Stomach smooth muscle (tissue), 2 donors: ENCODE measurements at regions not wholly inside any gene's neighbourhood (a gene's known extent, or its start where the extent isn't known, plus 50 kb on each side); places are given as distances from the start of the nearest gene placed in this dataset.

Experiments used
- H3K27ac ChIP-seq: one replicate; pipeline ENCODE4 v1.7.0; 2013; ENCODE audit warnings: mild to moderate bottlenecking, low read length, inconsistent platforms
- H3K27me3 ChIP-seq, 2 donors: one replicate each; pipeline ENCODE4 v1.7.0; 2013; ENCODE audit warnings: low read length in 2 of 2; ENCODE audit not compliant: insufficient read depth in 2 of 2, control insufficient read depth in 1 of 2
- H3K36me3 ChIP-seq, 2 donors: one replicate each; pipeline ENCODE4 v1.7.0; 2013; ENCODE audit warnings: low read length in 2 of 2; ENCODE audit not compliant: control insufficient read depth in 2 of 2, insufficient read depth in 2 of 2
- H3K4me1 ChIP-seq: one replicate; pipeline ENCODE4 v1.7.0; 2013; ENCODE audit warnings: low read length; ENCODE audit not compliant: control insufficient read depth, insufficient read depth
- H3K4me3 ChIP-seq, 2 donors: one replicate each; pipeline ENCODE4 v1.7.0; 2013; ENCODE audit warnings: low read length in 2 of 2
- H3K9ac ChIP-seq, 2 donors: one replicate each; pipeline ENCODE4 v1.7.0; 2013; ENCODE audit warnings: low read length in 2 of 2, mild to moderate bottlenecking in 1 of 2
- H3K9me3 ChIP-seq, 2 donors: one replicate each; pipeline ENCODE4 v1.7.0; 2013; ENCODE audit warnings: low read length in 2 of 2; ENCODE audit not compliant: control insufficient read depth in 2 of 2
- donor health status: healthy.
- donor health status: Pancreatic carcinoma.

DNA sequence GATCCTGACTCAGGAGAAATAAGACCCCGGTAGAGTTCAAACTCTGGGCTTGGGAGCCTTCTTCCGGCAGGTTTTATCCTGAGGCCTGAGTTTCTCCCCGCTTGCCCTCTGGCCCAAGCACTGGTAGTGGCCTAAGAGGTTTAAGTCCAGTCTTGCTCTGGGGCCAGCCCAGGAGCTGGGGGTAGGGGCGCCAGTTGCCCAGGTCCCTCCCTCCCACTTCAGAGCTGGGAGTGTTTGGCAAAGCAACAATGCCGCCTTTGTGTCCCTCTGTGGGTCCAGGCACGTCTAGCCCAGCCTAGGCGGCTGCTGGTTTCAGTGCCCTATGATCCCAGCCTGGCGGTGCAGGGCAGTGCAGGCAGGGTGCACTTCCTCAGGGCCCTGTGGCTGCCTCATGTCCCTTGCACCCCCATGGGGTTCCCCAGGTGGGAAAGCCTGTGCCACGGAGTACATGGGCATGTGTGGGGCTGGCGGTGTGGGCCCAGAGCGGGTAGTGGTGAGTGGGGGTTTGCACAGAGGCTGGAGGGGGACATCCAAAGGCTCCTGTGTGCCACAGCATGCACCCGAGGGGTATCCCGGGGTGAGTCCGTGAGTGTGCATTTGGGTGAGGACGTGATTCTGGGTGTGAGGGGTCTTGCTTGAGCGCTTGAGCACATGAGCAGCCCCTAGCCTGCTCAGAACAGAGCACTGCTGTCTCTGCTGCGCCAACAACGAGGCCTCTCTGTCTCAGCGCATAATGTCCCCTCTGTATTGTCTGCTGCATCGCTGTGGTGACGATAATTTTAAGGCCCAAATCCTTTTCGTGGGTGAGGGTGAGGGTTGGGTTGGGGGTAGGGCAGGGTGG, 61.7 kb upstream of the PSD2 start:
- no peaks in the 10 kb centered on the region for H3K9me3 ChIP-seq
- no peaks in the 10 kb centered on the region for H3K4me1 ChIP-seq
- H3K9ac ChIP-seq, result no peak overlapping the region
- H3K4me3 ChIP-seq, result no peak overlapping the region
- H3K36me3 ChIP-seq, result no peaks in the 10 kb centered on the region
- no peak overlapping the region for H3K27ac ChIP-seq
- no peaks in the 10 kb centered on the region for H3K27me3 ChIP-seq

DNA sequence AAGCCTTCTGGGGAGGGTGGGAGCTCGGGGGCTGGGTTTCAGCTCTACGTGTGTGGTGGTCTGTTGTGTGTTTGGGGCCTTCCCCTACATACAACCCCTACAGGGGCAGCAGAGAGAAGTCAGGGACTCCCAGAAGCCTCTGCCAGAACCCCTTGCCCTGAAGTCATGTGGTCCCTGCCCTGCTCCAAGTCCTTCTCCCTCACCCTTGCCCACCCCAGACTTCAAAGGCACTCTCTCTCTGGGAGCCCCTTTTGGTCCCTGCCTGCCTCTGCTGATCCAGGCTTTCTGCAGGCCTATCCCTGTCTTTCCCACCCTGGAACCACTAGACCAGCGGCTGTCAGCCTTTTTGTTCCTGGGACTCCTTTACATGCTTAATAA, 61.1 kb upstream of the PSD2 start:
- no peaks in the 10 kb centered on the region for H3K27me3 ChIP-seq
- no peaks in the 10 kb centered on the region for H3K36me3 ChIP-seq
- no peak overlapping the region for H3K27ac ChIP-seq
- no peak overlapping the region for H3K4me3 ChIP-seq
- no peak overlapping the region for H3K9ac ChIP-seq
- no peaks in the 10 kb centered on the region for H3K4me1 ChIP-seq
- no peaks in the 10 kb centered on the region for H3K9me3 ChIP-seq

DNA sequence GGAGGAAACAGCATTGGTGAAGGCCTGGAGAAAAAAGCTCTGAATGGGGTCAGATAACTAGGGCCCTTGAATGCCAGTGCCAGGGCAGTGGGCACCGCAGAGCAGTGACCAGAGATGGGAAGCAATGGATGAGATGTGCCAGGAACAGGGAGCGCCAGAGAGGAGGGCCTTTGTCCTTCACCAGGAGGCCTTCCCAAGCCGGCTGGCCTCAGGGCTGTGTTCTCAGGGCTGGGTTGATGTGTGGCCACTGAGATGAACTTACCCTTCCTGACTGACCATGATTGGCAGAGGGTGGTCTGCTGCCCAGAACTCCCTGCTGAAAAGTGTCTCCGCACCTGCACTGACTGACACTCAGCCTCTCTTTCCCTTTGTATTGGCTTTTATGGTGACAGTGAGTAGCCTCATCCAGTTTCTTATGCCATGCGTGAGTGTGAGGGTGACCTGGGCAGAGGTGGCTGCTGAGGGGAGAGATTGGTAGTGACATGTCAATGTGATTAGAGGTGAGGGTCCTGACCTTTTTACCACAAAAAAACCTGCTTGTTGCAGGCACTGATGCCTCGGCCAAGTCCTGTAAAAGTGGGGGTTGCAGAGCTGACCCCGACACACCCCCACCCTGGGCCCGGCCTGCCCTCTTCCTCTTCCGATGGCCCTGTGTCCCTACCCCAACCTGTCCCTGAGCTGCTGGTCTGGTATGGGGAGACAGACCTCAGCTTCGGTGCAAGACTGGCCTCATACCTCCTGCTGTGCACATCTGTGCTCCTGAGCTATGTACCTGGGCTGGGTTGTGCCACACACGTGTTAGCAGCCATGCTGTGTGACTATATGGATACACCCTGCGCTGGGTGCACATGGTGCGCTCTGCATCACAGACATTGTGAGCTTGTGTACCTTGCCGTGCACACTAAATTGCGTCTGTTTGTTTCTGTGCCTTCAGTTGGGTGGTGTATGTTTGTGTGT, 57.1 kb upstream of the PSD2 start:
- no peaks in the 10 kb centered on the region for H3K27me3 ChIP-seq
- H3K9ac ChIP-seq, result no peak overlapping the region
- H3K36me3 ChIP-seq, result no peaks in the 10 kb centered on the region
- no peaks in the 10 kb centered on the region for H3K4me1 ChIP-seq
- H3K27ac ChIP-seq, result no peak overlapping the region
- no peak overlapping the region for H3K4me3 ChIP-seq
- H3K9me3 ChIP-seq, result no peaks in the 10 kb centered on the region

DNA sequence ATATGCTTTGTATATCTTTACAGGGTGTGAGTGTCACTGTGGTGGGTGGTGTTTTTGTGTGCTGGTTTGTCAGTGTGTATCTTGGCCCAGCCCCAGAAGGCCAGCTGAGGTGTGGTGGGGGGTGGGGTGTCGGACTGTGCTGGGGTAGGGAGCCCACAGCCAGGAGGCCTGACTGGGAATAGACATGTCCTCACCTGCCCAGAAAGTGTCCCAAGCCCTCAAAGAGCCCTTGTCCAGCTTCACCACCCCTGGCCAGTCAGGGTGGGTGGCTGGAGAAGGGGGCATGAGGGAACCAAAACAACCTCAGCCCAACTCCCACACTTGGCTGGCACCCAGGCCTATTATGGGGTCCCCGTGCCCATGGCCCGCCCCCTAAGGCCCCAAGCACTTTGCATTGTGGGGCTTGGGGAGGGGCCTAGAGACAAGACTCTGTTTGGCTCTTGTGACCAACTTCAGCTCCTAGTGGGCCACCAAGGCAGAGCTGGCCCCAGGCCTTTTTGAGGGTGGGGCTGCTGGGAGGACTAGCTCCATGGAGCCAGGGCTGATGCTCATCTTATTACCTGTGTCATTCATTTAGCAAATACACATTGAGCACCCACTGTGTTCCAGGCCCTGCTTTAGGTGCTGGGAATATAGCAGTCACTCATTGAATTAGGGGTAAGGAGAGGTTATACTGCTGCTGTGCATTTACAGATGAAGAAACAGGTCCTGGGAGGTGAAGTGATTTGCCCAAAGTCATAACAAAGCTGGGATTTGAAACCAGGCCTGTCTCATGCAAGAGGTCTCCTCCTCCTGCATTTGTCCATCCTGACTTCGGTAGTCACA, 56.2 kb upstream of the PSD2 start:
- Histone ChIP-seq H3K36me3 (no peaks in the 10 kb centered on the region), H3K27me3 (no peaks in the 10 kb centered on the region), H3K9ac (no peak overlapping the region), H3K4me1 (no peaks in the 10 kb centered on the region), H3K27ac (no peak overlapping the region), H3K9me3 (no peaks in the 10 kb centered on the region), H3K4me3 (no peak overlapping the region)

GRCh38 chr5:139740138-139740991, 55.2 kb upstream of the PSD2 start:
- Histone ChIP-seq H3K9me3 (no peaks in the 10 kb centered on the region), H3K4me3 (no peak overlapping the region), H3K27me3 (no peaks in the 10 kb centered on the region), H3K4me1 (peaks cover 3% of the 10 kb centered on the region), H3K9ac (no peak overlapping the region), H3K36me3 (no peaks in the 10 kb centered on the region), H3K27ac (no peak overlapping the region)

DNA sequence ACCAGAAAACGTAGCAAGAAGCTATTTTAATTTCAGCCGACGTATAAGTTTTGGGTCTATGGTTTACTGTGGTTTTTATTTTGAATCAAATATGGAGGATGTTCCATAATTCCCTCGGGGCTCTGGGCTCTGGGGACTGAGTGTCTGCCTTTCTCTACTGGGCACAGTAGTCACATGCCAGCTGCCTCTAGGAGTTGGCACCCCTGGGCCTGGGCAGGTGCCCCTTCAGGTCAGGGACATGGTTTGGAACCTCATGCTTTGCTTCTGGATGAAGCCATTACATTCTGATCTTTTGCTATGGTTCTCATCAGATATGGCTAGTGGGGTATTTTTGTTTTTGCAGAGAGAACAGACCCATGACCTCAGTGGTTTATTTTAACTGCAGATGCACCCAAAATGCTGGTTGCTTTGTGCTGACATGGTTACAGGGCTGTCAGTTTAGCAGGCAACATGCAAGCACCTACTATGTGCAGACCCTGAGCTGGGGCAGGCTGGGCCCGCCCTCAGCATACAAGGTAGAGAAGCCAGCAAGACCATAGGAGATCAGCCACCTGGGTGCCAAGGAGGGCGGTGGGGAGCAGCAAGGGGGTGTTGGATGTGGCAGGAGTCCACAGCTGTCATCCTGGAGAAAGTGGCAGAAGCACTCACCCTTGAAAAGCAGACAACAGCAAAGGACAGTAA, 54.5 kb upstream of the PSD2 start:
- Histone ChIP-seq H3K27me3 (no peaks in the 10 kb centered on the region), H3K36me3 (no peaks in the 10 kb centered on the region), H3K27ac (no peak overlapping the region), H3K9me3 (no peaks in the 10 kb centered on the region), H3K9ac (no peak overlapping the region), H3K4me3 (no peak overlapping the region), H3K4me1 (peaks cover 11% of the 10 kb centered on the region)

- H3K4me3 ChIP-seq, result no peak overlapping the region
- no peak overlapping the region for H3K9ac ChIP-seq
- H3K27ac ChIP-seq, result no peak overlapping the region
- H3K4me1 ChIP-seq, result peaks cover 18% of the 10 kb centered on the region
- H3K9me3 ChIP-seq, result no peaks in the 10 kb centered on the region
- H3K27me3 ChIP-seq, result peaks cover 0 to 2% of the 10 kb centered on the region in 2 donors
- H3K36me3 ChIP-seq, result no peaks in the 10 kb centered on the region
These were observed 53.8 kb upstream of the PSD2 start for GRCh38 chr5:139741823-139742172.

DNA sequence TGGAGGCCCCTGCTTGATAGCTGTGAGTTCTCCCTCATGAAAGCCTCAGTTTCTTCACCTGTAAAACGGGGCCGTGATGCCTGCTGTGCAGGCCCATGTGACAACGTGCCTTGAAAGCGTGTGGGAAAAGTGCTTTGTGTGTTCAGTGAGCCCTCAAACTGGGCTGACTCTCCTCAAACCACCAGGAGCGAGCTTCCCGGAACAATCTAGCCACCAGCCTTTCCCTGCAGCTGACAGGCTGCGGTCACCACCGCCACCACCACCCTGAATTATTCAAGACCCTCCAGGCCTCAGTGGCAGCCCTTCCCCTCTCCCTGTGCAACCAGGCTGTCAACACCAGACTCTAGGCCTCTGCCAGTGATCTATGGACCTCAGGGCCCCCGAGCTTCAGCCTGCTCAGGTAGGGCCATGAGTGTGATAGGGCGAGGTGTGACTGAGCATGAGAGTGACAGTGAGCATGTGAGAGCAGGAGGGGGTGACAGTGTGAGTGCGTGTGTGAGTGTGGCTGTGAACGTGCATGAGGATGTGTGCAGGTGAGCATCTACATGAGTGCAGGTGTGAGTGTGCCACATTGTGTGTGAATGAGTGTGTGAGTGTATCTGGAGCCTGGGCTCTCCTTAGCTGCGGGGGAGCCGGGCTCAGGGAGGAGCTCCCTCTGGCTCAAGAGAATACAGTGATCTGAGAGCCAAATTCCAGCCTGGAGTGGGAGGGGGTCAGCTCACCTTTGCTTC, 53.3 kb upstream of the PSD2 start:
- Histone ChIP-seq H3K27me3 (peaks cover 0 to 6% of the 10 kb centered on the region in 2 donors), H3K27ac (no peak overlapping the region), H3K4me1 (peaks cover 23% of the 10 kb centered on the region), H3K4me3 (no peak overlapping the region), H3K9ac (no peak overlapping the region), H3K36me3 (no peaks in the 10 kb centered on the region), H3K9me3 (no peaks in the 10 kb centered on the region)

DNA sequence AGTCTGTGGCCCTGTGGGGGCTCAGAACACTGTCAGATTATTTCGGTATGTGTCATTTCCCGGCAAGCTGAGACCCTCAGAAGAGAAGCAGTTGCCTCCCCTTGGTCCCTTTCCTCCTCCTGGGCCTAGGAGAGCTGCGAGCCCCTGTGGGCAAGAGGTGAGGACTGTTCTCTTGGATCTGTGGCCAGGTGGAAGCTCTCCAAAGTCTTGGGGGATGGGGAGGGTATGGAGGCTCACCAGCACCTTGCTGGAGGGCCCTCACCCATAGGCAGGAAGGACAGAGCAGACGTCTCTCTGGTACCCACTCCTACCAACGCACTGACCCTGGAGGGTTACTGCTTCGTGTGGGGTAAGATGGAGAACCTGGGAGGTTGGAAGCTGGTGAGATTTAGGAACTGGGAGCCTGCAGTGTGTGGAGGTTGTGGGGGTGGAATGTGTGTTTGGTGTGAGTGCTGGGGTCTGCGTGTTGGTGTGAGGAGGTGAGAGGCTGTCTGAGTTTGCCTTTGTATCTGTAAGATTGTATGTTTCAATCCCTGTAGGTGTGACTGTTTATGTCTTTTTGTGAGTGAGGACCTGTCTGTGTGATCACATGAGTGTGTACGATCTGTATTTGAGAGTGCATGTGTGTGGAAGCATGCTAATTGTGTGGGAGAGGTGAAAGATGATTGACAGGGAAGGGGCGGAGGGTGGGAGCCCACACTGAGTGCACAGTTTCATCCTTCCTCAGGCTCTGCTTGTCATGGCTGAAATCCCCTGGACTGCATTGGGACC, 52.4 kb upstream of the PSD2 start:
- Histone ChIP-seq H3K9me3 (no peaks in the 10 kb centered on the region), H3K36me3 (no peaks in the 10 kb centered on the region), H3K27me3 (peaks cover 3 to 15% of the 10 kb centered on the region in 2 donors), H3K27ac (no peak overlapping the region), H3K4me3 (no peak overlapping the region), H3K9ac (no peak overlapping the region), H3K4me1 (peaks cover 31% of the 10 kb centered on the region)
